ENCODE measurements at regions not wholly inside any gene's neighbourhood (a gene's known extent, or its start where the extent isn't known, plus 50 kb on each side); places are given as distances from the start of the nearest gene placed in this dataset.

- ATAC-seq, result no peak
- TF ChIP-seq ZNF8 (CRISPR knock-in tag; IDR thresholded peaks at IDR 0.05), result no peak
- TF ChIP-seq ISL1 (CRISPR knock-in tag; IDR thresholded peaks at IDR 0.05), result no peak
- no peak for TF ChIP-seq BACH2 (CRISPR knock-in tag; IDR thresholded peaks at IDR 0.05; ENCODE audit: borderline replicate concordance)
- TF ChIP-seq CSRNP3 (CRISPR knock-in tag; IDR thresholded peaks at IDR 0.05), result no peak
- no peak for TF ChIP-seq PATZ1 (CRISPR knock-in tag; IDR thresholded peaks at IDR 0.05; ENCODE audit: borderline replicate concordance)
- TF ChIP-seq TSHZ2 (CRISPR knock-in tag; IDR thresholded peaks at IDR 0.05), result no peak
- no peak for TF ChIP-seq OSR1 (CRISPR knock-in tag; IDR thresholded peaks at IDR 0.05)
- TF ChIP-seq POU6F1 (CRISPR knock-in tag; IDR thresholded peaks at IDR 0.05; ENCODE audit: borderline replicate concordance, low read depth), result no peak
- TF ChIP-seq ARNTL (CRISPR knock-in tag; IDR thresholded peaks at IDR 0.05; ENCODE audit: borderline replicate concordance, low read depth), result no peak
These were observed 140.7 kb upstream of the NSMCE3 start for GRCh38 chr15:29410338-29410737.

GRCh38 chr15:29409890-29410289 is 140.3 kb upstream of the NSMCE3 start:
- TF ChIP-seq TCF4 (CRISPR knock-in tag; IDR thresholded peaks at IDR 0.05; ENCODE audit: borderline replicate concordance) (no peak), ZC3H10 (CRISPR knock-in tag; IDR thresholded peaks at IDR 0.05) (no peak), PATZ1 (CRISPR knock-in tag; IDR thresholded peaks at IDR 0.05; ENCODE audit: borderline replicate concordance) (no peak), ARNTL (CRISPR knock-in tag; IDR thresholded peaks at IDR 0.05; ENCODE audit: borderline replicate concordance, low read depth) (no peak), ESRRG (CRISPR knock-in tag; IDR thresholded peaks at IDR 0.05) (no peak), CREB5 (CRISPR knock-in tag; IDR thresholded peaks at IDR 0.05; ENCODE audit: low read depth) (no peak), TSHZ2 (CRISPR knock-in tag; IDR thresholded peaks at IDR 0.05) (no peak), CSDC2 (CRISPR knock-in tag; IDR thresholded peaks at IDR 0.05) (no peak), ISL1 (CRISPR knock-in tag; IDR thresholded peaks at IDR 0.05) (no peak), GLIS3 (CRISPR knock-in tag; IDR thresholded peaks at IDR 0.05) (no peak), TOX (CRISPR knock-in tag; IDR thresholded peaks at IDR 0.05; ENCODE audit: borderline replicate concordance) (no peak), CSRNP3 (CRISPR knock-in tag; IDR thresholded peaks at IDR 0.05) (no peak), OSR1 (CRISPR knock-in tag; IDR thresholded peaks at IDR 0.05) (no peak), ZNF70 (CRISPR knock-in tag; IDR thresholded peaks at IDR 0.05) (no peak), RARB (CRISPR knock-in tag; IDR thresholded peaks at IDR 0.05) (no peak), PPARA (CRISPR knock-in tag; IDR thresholded peaks at IDR 0.05; ENCODE audit: borderline replicate concordance) (no peak), ZNF8 (CRISPR knock-in tag; IDR thresholded peaks at IDR 0.05) (no peak), BACH2 (CRISPR knock-in tag; IDR thresholded peaks at IDR 0.05; ENCODE audit: borderline replicate concordance) (no peak), ZNF565 (CRISPR knock-in tag; conservative IDR thresholded peaks at IDR 0.05; ENCODE audit: low read depth) (no peak)
- no peak for ATAC-seq

Measured in SK-N-SH treated with all-trans-retinoic acid at 6 μM for 48 hours (cell line).